Thyroid gland (tissue), 4 donors: ENCODE measurements at regions not wholly inside any gene's neighbourhood (a gene's known extent, or its start where the extent isn't known, plus 50 kb on each side); places are given as distances from the start of the nearest gene placed in this dataset.

Experiments
- POLR2A ChIP-seq, 2 donors: fragments of 450-650 bp; IDR thresholded peaks; one replicate each; pipeline ENCODE4 v1.6.1; 2017; ENCODE audit warnings: antibody characterized with exemption in 2 of 2, mild to moderate bottlenecking in 2 of 2, moderate library complexity in 1 of 2
- TF ChIP-seq, protein P1 (sequence below), 6 experiments: fragments of 200-600 bp in 3 of 6; fragments of 450-650 bp in 3 of 6; sonication (generic) in 3 of 6; IDR thresholded peaks; one replicate each; pipeline ENCODE4 v1.5.1; 2016 to 2019; ENCODE audit warnings: antibody characterized with exemption in 6 of 6, mild to moderate bottlenecking in 2 of 6, inconsistent platforms in 1 of 6, moderate library complexity in 1 of 6

DNA sequence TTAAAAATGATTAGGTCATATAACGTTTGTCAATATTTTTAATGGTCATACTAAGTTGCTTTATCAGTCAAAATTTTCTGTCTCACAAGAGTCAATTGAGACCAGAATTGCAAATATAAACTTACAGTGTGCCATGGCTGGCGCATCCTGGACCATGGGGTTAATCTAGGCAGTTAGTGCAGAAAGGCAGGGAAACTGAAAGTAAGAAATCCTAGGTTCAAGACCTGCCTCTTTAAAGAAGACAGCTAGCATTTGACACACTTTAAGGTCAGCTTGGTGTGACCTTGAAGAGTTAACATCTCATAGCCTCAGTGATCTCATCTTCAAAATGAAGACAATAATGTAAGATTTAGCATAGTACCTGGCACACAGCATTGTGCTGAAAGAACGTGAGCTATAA is 210.0 kb upstream of the DAB1 start:
- TF ChIP-seq POLR2A (IDR thresholded peaks at IDR 0.05): no peak
- TF ChIP-seq, protein P1, sequence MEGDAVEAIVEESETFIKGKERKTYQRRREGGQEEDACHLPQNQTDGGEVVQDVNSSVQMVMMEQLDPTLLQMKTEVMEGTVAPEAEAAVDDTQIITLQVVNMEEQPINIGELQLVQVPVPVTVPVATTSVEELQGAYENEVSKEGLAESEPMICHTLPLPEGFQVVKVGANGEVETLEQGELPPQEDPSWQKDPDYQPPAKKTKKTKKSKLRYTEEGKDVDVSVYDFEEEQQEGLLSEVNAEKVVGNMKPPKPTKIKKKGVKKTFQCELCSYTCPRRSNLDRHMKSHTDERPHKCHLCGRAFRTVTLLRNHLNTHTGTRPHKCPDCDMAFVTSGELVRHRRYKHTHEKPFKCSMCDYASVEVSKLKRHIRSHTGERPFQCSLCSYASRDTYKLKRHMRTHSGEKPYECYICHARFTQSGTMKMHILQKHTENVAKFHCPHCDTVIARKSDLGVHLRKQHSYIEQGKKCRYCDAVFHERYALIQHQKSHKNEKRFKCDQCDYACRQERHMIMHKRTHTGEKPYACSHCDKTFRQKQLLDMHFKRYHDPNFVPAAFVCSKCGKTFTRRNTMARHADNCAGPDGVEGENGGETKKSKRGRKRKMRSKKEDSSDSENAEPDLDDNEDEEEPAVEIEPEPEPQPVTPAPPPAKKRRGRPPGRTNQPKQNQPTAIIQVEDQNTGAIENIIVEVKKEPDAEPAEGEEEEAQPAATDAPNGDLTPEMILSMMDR (IDR thresholded peaks at IDR 0.05): no peak
